Gastrocnemius medialis (tissue), 4 donors: ENCODE measurements at regions not wholly inside any gene's neighbourhood (a gene's known extent, or its start where the extent isn't known, plus 50 kb on each side); places are given as distances from the start of the nearest gene placed in this dataset.
A peak's percentile ranks its signal among the peaks of the same experiment; 100 is the strongest.
"Not testable (repeated sequence)": the region's sequence is repeated elsewhere in the genome, so short reads cannot be mapped to it uniquely, and the experiment has no call there.

Experiments
- ATAC-seq, 2 donors: fragments of 150-250 bp; one replicate each; pipeline ENCODE4 v1.9.1; 2016
- DNase-seq, 2 donors: peaks; one replicate each; pipeline ENCODE4 v3.0.0-alpha.2; 2019
- H3K27ac ChIP-seq, 4 donors: fragments of 200-600 bp; sonication (generic); 1 replicate in 1 of 4; 2 replicates in 3 of 4; pipeline ENCODE4 v1.5.1; 2016 to 2018; ENCODE audit warnings: mild to moderate bottlenecking in 2 of 4, moderate library complexity in 1 of 4
- H3K27me3 ChIP-seq, 3 donors: fragments of 200-600 bp; sonication (generic) in 2 of 3; 1 replicate in 1 of 3; 2 replicates in 2 of 3; pipeline versions ENCODE4 v1.5.1 to v1.6.0; 2016 to 2019; ENCODE audit warnings: mild to moderate bottlenecking in 1 of 3, moderate library complexity in 1 of 3
- H3K36me3 ChIP-seq, 2 donors: fragments of 200-600 bp; sonication (generic) in 1 of 2; one replicate each; pipeline ENCODE4 v1.5.1; 2017 to 2018
- H3K4me1 ChIP-seq, 2 donors: fragments of 200-600 bp; sonication (generic) in 1 of 2; one replicate each; pipeline ENCODE4 v1.5.1; 2016 to 2017; ENCODE audit warnings: mild to moderate bottlenecking in 2 of 2
- H3K4me3 ChIP-seq, 4 donors: fragments of 200-600 bp; sonication (generic) in 3 of 4; 1 replicate in 1 of 4; 2 replicates in 3 of 4; pipeline ENCODE4 v1.5.1; 2016 to 2019; ENCODE audit warnings: mild to moderate bottlenecking in 2 of 4
- H3K9me3 ChIP-seq, 3 donors: fragments of 200-600 bp; sonication (generic) in 2 of 3; 1 replicate in 1 of 3; 2 replicates in 2 of 3; pipeline ENCODE4 v1.5.1; 2016 to 2019
- CTCF ChIP-seq, 5 experiments: fragments of 450-650 bp in 3 of 5; fragments of 200-600 bp in 2 of 5; sonication (generic) in 2 of 5; IDR thresholded peaks in 4 of 5; conservative IDR thresholded peaks in 1 of 5; 1 replicate in 4 of 5; 2 replicates in 1 of 5; pipeline ENCODE4 v1.5.1; 2016 to 2019; ENCODE audit warnings: antibody characterized with exemption in 5 of 5, mild to moderate bottlenecking in 3 of 5, moderate library complexity in 3 of 5
- POLR2A ChIP-seq, 2 donors: fragments of 450-650 bp; IDR thresholded peaks; one replicate each; pipeline ENCODE4 v1.6.1; 2017; ENCODE audit warnings: antibody characterized with exemption in 2 of 2, mild to moderate bottlenecking in 2 of 2, moderate library complexity in 2 of 2
- in situ Hi-C, 4 donors: fragments of 200-750 bp; cut with MboI; loops; one replicate each; pipeline versions ENCODE4 v1.15.0 to v1.8.0; 2017; ENCODE audit warnings: low sequenced_read_pairs in 4 of 4
- intact Hi-C: fragments of 100-400 bp; cut with DNase I; formaldehyde crosslinking; loops from one replicate; pipeline ENCODE4 v1.15.1; 2023; ENCODE audit warnings: low total_unique reads

- H3K4me3 ChIP-seq: no peak overlapping the region
- peaks cover 5 to 11% of the 10 kb centered on the region in 2 donors for H3K4me1 ChIP-seq
- no peaks in the 10 kb centered on the region for H3K9me3 ChIP-seq
- no peaks in the 10 kb centered on the region for H3K27me3 ChIP-seq
- no peak overlapping the region for H3K27ac ChIP-seq
- H3K36me3 ChIP-seq: no peaks in the 10 kb centered on the region
- ATAC-seq (no peak), DNase-seq (no peak)
- in situ Hi-C loops: no loop called here
- TF ChIP-seq POLR2A (IDR thresholded peaks at IDR 0.05): no peak
- no peak for TF ChIP-seq CTCF (IDR thresholded peaks at IDR 0.05 in 4 of 5, conservative IDR thresholded peaks at IDR 0.05 in 1 of 5)
- intact Hi-C loops: no loop called here
Measured at GRCh38 chr7:142494021-142494420, 236.2 kb upstream of the PRSS58 start.

- H3K27me3 ChIP-seq: no peaks in the 10 kb centered on the region
- H3K9me3 ChIP-seq: no peaks in the 10 kb centered on the region
- peaks cover 0 to 3% of the 10 kb centered on the region in 2 donors for H3K4me1 ChIP-seq
- intact Hi-C loops: loop anchor here (10.0 kb wide), 1 partner anchor 134 kb away; no protein-coding TSS in a partner anchor
- H3K36me3 ChIP-seq: no peaks in the 10 kb centered on the region
- H3K27ac ChIP-seq: no peak overlapping the region
- in situ Hi-C loops: loop anchor here in 1 of 4 donors (10.0 kb wide), 1 partner anchor 134 kb away; no protein-coding TSS in a partner anchor
- H3K4me3 ChIP-seq: no peak overlapping the region
- DNase-seq (no peak), ATAC-seq (peak in 1 of 2 donors; percentile 51)
- no peak for TF ChIP-seq CTCF (IDR thresholded peaks at IDR 0.05 in 4 of 5, conservative IDR thresholded peaks at IDR 0.05 in 1 of 5)
- no peak for TF ChIP-seq POLR2A (IDR thresholded peaks at IDR 0.05)
Measured at GRCh38 chr7:142488842-142489241, 231.0 kb upstream of the PRSS58 start.

GRCh38 chr7:142488036-142488633, 230.3 kb upstream of the PRSS58 start:
- Histone ChIP-seq H3K27ac (no peak overlapping the region), H3K36me3 (no peaks in the 10 kb centered on the region), H3K4me3 (no peak overlapping the region), H3K9me3 (no peaks in the 10 kb centered on the region), H3K4me1 (peaks cover 0 to 3% of the 10 kb centered on the region in 2 donors), H3K27me3 (no peaks in the 10 kb centered on the region)
- intact Hi-C loops: loop anchor here (10.0 kb wide), 1 partner anchor 133 kb away; no protein-coding TSS in a partner anchor
- ATAC-seq (peak; percentile 59 to 77), DNase-seq (peak in 1 of 2 donors; percentile 29)
- in situ Hi-C loops: loop anchor here in 1 of 4 donors (10.0 kb wide), 1 partner anchor 133 kb away; no protein-coding TSS in a partner anchor
- TF ChIP-seq POLR2A (IDR thresholded peaks at IDR 0.05) (no peak), CTCF (IDR thresholded peaks at IDR 0.05 in 4 of 5, conservative IDR thresholded peaks at IDR 0.05 in 1 of 5) (no peak)

GRCh38 chr7:142487565-142487964, 229.7 kb upstream of the PRSS58 start:
- DNase-seq, H3K36me3 ChIP-seq, H3K9me3 ChIP-seq, ATAC-seq, H3K4me3 ChIP-seq, H3K27me3 ChIP-seq, H3K27ac ChIP-seq, H3K4me1 ChIP-seq: not testable (repeated sequence)
- in situ Hi-C loops (loop anchor here in 1 of 4 donors (10.0 kb wide), 1 partner anchor 133 kb away; no protein-coding TSS in a partner anchor), intact Hi-C loops (loop anchor here (10.0 kb wide), 1 partner anchor 133 kb away; no protein-coding TSS in a partner anchor)

GRCh38 chr7:142487124-142487523, 229.3 kb upstream of the PRSS58 start:
- intact Hi-C loops (loop anchor here (10.0 kb wide), 1 partner anchor 132 kb away; no protein-coding TSS in a partner anchor), in situ Hi-C loops (loop anchor here in 1 of 4 donors (10.0 kb wide), 1 partner anchor 132 kb away; no protein-coding TSS in a partner anchor)
- DNase-seq (no peak), ATAC-seq (no peak)
- Histone ChIP-seq H3K36me3 (no peaks in the 10 kb centered on the region), H3K27me3 (no peaks in the 10 kb centered on the region), H3K9me3 (no peaks in the 10 kb centered on the region), H3K4me3 (no peak overlapping the region), H3K4me1 (peaks cover 0 to 3% of the 10 kb centered on the region in 2 donors), H3K27ac (no peak overlapping the region)
- TF ChIP-seq CTCF (IDR thresholded peaks at IDR 0.05 in 4 of 5, conservative IDR thresholded peaks at IDR 0.05 in 1 of 5) (no peak), POLR2A (IDR thresholded peaks at IDR 0.05) (no peak)
